Renal cortex interstitium (tissue), 11 donors: ENCODE measurements at regions not wholly inside any gene's neighbourhood (a gene's known extent, or its start where the extent isn't known, plus 50 kb on each side); places are given as distances from the start of the nearest gene placed in this dataset.
A peak's percentile ranks its signal among the peaks of the same experiment; 100 is the strongest.
"Not testable (repeated sequence)": the region's sequence is repeated elsewhere in the genome, so short reads cannot be mapped to it uniquely, and the experiment has no call there.

Experiments
- DNase-seq, 11 donors: peaks; one replicate each; pipeline ENCODE4 v3.0.0-alpha.2; 2013; ENCODE audit warnings: low read depth in 9 of 11, low spot score in 4 of 11; ENCODE audit errors: extremely low read depth in 1 of 11

GRCh38 chr1:182003953-182004586 lies 57.4 kb downstream of the ZNF648 start:
- no peak for DNase-seq

- no peak for DNase-seq
These were observed 58.3 kb downstream of the ZNF648 start for GRCh38 chr1:182003025-182003725.

- DNase-seq = no peak
These were observed 58.9 kb downstream of the ZNF648 start for GRCh38 chr1:182002570-182002969.

- no peak for DNase-seq
These were observed 62.7 kb downstream of the ZNF648 start for GRCh38 chr1:181998858-181999257.

- DNase-seq = no peak
These were observed 69.4 kb downstream of the ZNF648 start for GRCh38 chr1:181992072-181992471.

- DNase-seq = no peak
These were observed 70.8 kb downstream of the ZNF648 start for GRCh38 chr1:181990728-181991127.

- no peak for DNase-seq
These were observed 72.1 kb downstream of the ZNF648 start for GRCh38 chr1:181989261-181989920.

- no peak for DNase-seq
These were observed 73.5 kb downstream of the ZNF648 start for GRCh38 chr1:181987996-181988395.

GRCh38 chr1:181987334-181987895 lies 74.1 kb downstream of the ZNF648 start:
- no peak for DNase-seq

GRCh38 chr1:181986907-181987305 lies 74.6 kb downstream of the ZNF648 start:
- peak in 1 of 11 donors; percentile 24 for DNase-seq

GRCh38 chr1:181985936-181986906 lies 75.3 kb downstream of the ZNF648 start:
- no peak for DNase-seq

GRCh38 chr1:181985281-181985680 lies 76.2 kb downstream of the ZNF648 start:
- no peak for DNase-seq

- no peak for DNase-seq
These were observed 77.5 kb downstream of the ZNF648 start for GRCh38 chr1:181984006-181984405.

- DNase-seq = no peak
These were observed 79.7 kb downstream of the ZNF648 start for GRCh38 chr1:181981821-181982220.

GRCh38 chr1:181972256-181972655 lies 89.3 kb downstream of the ZNF648 start:
- DNase-seq = no peak

GRCh38 chr1:181971424-181971823 lies 90.1 kb downstream of the ZNF648 start:
- DNase-seq = no peak

- no peak for DNase-seq
These were observed 91.6 kb downstream of the ZNF648 start for GRCh38 chr1:181969902-181970301.

GRCh38 chr1:181954696-181955095 lies 106.8 kb downstream of the ZNF648 start:
- not testable (repeated sequence) for DNase-seq

- DNase-seq = not testable (repeated sequence)
These were observed 107.3 kb downstream of the ZNF648 start for GRCh38 chr1:181954178-181954577.
